ENCODE measurements at regions not wholly inside any gene's neighbourhood (a gene's known extent, or its start where the extent isn't known, plus 50 kb on each side); places are given as distances from the start of the nearest gene placed in this dataset.

- TF ChIP-seq ZNF384 (IDR thresholded peaks at IDR 0.05) = no peak
- no peak for TF ChIP-seq PKNOX1 (IDR thresholded peaks at IDR 0.05)
- no peak for TF ChIP-seq NFRKB (IDR thresholded peaks at IDR 0.05)
- TF ChIP-seq SP1 (IDR thresholded peaks at IDR 0.05) = no peak
- TF ChIP-seq FOXM1 (IDR thresholded peaks at IDR 0.05; ENCODE audit: borderline replicate concordance) = no peak
- no peak for TF ChIP-seq CTBP1 (IDR thresholded peaks at IDR 0.05; ENCODE audit: borderline replicate concordance)
- no peak for TF ChIP-seq FOXA1 (IDR thresholded peaks at IDR 0.05)
- no peak for TF ChIP-seq BHLHE40 (IDR thresholded peaks at IDR 0.05; ENCODE audit: borderline replicate concordance)
- no peak for TF ChIP-seq TARDBP (IDR thresholded peaks at IDR 0.05)
- TF ChIP-seq HDGF (IDR thresholded peaks at IDR 0.05; ENCODE audit: borderline replicate concordance) = no peak
- no peak for TF ChIP-seq SUZ12 (IDR thresholded peaks at IDR 0.05)
- TF ChIP-seq ARNT (IDR thresholded peaks at IDR 0.05) = no peak
- TF ChIP-seq LEF1 (IDR thresholded peaks at IDR 0.05; ENCODE audit: borderline replicate concordance) = no peak
- TF ChIP-seq ELF4 (IDR thresholded peaks at IDR 0.05) = no peak
- TF ChIP-seq FOXK2 (IDR thresholded peaks at IDR 0.05) = no peak
- DNase-seq (ENCODE audit: extremely low spot score) = no peak
- ChIA-PET CTCF (no interaction called here), POLR2A (no interaction called here)
Observed at GRCh38 chr2:119104414-119104813, 54.1 kb downstream of the C1QL2 start.

GRCh38 chr2:119102964-119103363 lies 55.6 kb downstream of the C1QL2 start:
- DNase-seq (ENCODE audit: extremely low spot score) = no peak
- ChIA-PET CTCF (no interaction called here), POLR2A (no interaction called here)
- TF ChIP-seq SUZ12 (IDR thresholded peaks at IDR 0.05) (no peak), ZNF384 (IDR thresholded peaks at IDR 0.05) (no peak), FOXK2 (IDR thresholded peaks at IDR 0.05) (no peak), FOXM1 (IDR thresholded peaks at IDR 0.05; ENCODE audit: borderline replicate concordance) (no peak), HDGF (IDR thresholded peaks at IDR 0.05; ENCODE audit: borderline replicate concordance) (no peak)

GRCh38 chr2:119088416-119088815 lies 70.1 kb downstream of the C1QL2 start:
- no peak for TF ChIP-seq PKNOX1 (IDR thresholded peaks at IDR 0.05)
- no peak for TF ChIP-seq SP1 (IDR thresholded peaks at IDR 0.05)
- TF ChIP-seq L3MBTL2 (conservative IDR thresholded peaks at IDR 0.05) = no peak
- no peak for TF ChIP-seq ARNT (IDR thresholded peaks at IDR 0.05)
- no peak for TF ChIP-seq FOXA1 (IDR thresholded peaks at IDR 0.05)
- TF ChIP-seq BHLHE40 (IDR thresholded peaks at IDR 0.05; ENCODE audit: borderline replicate concordance) = no peak
- no peak for TF ChIP-seq NFRKB (IDR thresholded peaks at IDR 0.05)
- no peak for TF ChIP-seq LEF1 (IDR thresholded peaks at IDR 0.05; ENCODE audit: borderline replicate concordance)
- TF ChIP-seq FOXK2 (IDR thresholded peaks at IDR 0.05) = no peak
- TF ChIP-seq ELF4 (IDR thresholded peaks at IDR 0.05) = no peak
- no peak for TF ChIP-seq ZNF384 (IDR thresholded peaks at IDR 0.05)
- TF ChIP-seq SUZ12 (IDR thresholded peaks at IDR 0.05) = no peak
- no peak for TF ChIP-seq FOXM1 (IDR thresholded peaks at IDR 0.05; ENCODE audit: borderline replicate concordance)
- TF ChIP-seq HDGF (IDR thresholded peaks at IDR 0.05; ENCODE audit: borderline replicate concordance) = no peak
- no peak for TF ChIP-seq CTBP1 (IDR thresholded peaks at IDR 0.05; ENCODE audit: borderline replicate concordance)
- TF ChIP-seq TARDBP (IDR thresholded peaks at IDR 0.05) = no peak
- POLR2A ChIA-PET = no interaction called here
- no peak for DNase-seq (ENCODE audit: extremely low spot score)
- CTCF ChIA-PET = no interaction called here

GRCh38 chr2:119086327-119086726 lies 72.2 kb downstream of the C1QL2 start:
- no peak for TF ChIP-seq FOXM1 (IDR thresholded peaks at IDR 0.05; ENCODE audit: borderline replicate concordance)
- TF ChIP-seq SP1 (IDR thresholded peaks at IDR 0.05) = no peak
- no peak for TF ChIP-seq TARDBP (IDR thresholded peaks at IDR 0.05)
- no peak for TF ChIP-seq NFRKB (IDR thresholded peaks at IDR 0.05)
- TF ChIP-seq PKNOX1 (IDR thresholded peaks at IDR 0.05) = no peak
- TF ChIP-seq BHLHE40 (IDR thresholded peaks at IDR 0.05; ENCODE audit: borderline replicate concordance) = no peak
- no peak for DNase-seq (ENCODE audit: extremely low spot score)
- CTCF ChIA-PET = no interaction called here
- POLR2A ChIA-PET = no interaction called here

- ChIA-PET POLR2A (no interaction called here), CTCF (interaction anchor here (0.8 kb wide), 1 partner anchor 74 kb away, joined by 3 read pairs; no protein-coding TSS in a partner anchor)
- no peak for DNase-seq (ENCODE audit: extremely low spot score)
- TF ChIP-seq TARDBP (IDR thresholded peaks at IDR 0.05) = no peak
- no peak for TF ChIP-seq PKNOX1 (IDR thresholded peaks at IDR 0.05)
- TF ChIP-seq L3MBTL2 (conservative IDR thresholded peaks at IDR 0.05) = no peak
Observed at GRCh38 chr2:119085613-119086012, 72.9 kb downstream of the C1QL2 start.

GRCh38 chr2:119083416-119083815 lies 75.1 kb downstream of the C1QL2 start:
- CTCF ChIA-PET = no interaction called here
- TF ChIP-seq ELF4 (IDR thresholded peaks at IDR 0.05) = no peak
- no peak for TF ChIP-seq L3MBTL2 (conservative IDR thresholded peaks at IDR 0.05)
- TF ChIP-seq FOXK2 (IDR thresholded peaks at IDR 0.05) = no peak
- no peak for TF ChIP-seq ARNT (IDR thresholded peaks at IDR 0.05)
- TF ChIP-seq TARDBP (IDR thresholded peaks at IDR 0.05) = no peak
- TF ChIP-seq NFRKB (IDR thresholded peaks at IDR 0.05) = no peak
- no peak for TF ChIP-seq BHLHE40 (IDR thresholded peaks at IDR 0.05; ENCODE audit: borderline replicate concordance)
- TF ChIP-seq PKNOX1 (IDR thresholded peaks at IDR 0.05) = no peak
- TF ChIP-seq SP1 (IDR thresholded peaks at IDR 0.05) = no peak
- no peak for TF ChIP-seq LEF1 (IDR thresholded peaks at IDR 0.05; ENCODE audit: borderline replicate concordance)
- TF ChIP-seq HDGF (IDR thresholded peaks at IDR 0.05; ENCODE audit: borderline replicate concordance) = no peak
- TF ChIP-seq FOXA1 (IDR thresholded peaks at IDR 0.05) = no peak
- no peak for TF ChIP-seq ZNF384 (IDR thresholded peaks at IDR 0.05)
- no peak for TF ChIP-seq FOXM1 (IDR thresholded peaks at IDR 0.05; ENCODE audit: borderline replicate concordance)
- TF ChIP-seq SUZ12 (IDR thresholded peaks at IDR 0.05) = no peak
- no peak for TF ChIP-seq CTBP1 (IDR thresholded peaks at IDR 0.05; ENCODE audit: borderline replicate concordance)
- no peak for DNase-seq (ENCODE audit: extremely low spot score)
- POLR2A ChIA-PET = no interaction called here

Measured in HEK293T (cell line).